Mesenchymal stem cell (in vitro differentiated cells and primary cell): ENCODE measurements at regions not wholly inside any gene's neighbourhood (a gene's known extent, or its start where the extent isn't known, plus 50 kb on each side); places are given as distances from the start of the nearest gene placed in this dataset.

Experiments
- DNase-seq: peaks from one replicate; pipeline ENCODE4 v3.0.0-alpha.2; 2013
- H2AFZ ChIP-seq: one replicate; pipeline ENCODE4 v1.6.1; 2013; ENCODE audit warnings: low read depth, mild to moderate bottlenecking, control low read depth, inconsistent platforms, low read length, moderate library complexity
- H2AK5ac ChIP-seq: 2 replicates; pipeline ENCODE4 v1.6.1; 2013; ENCODE audit warnings: low read length, moderate library complexity, mild to moderate bottlenecking, inconsistent platforms; ENCODE audit not compliant: severe bottlenecking
- H2BK120ac ChIP-seq: one replicate; pipeline ENCODE4 v1.6.1; 2013; ENCODE audit warnings: low read depth, mild to moderate bottlenecking, inconsistent platforms, low read length, moderate library complexity
- H2BK12ac ChIP-seq, 2 experiments: one replicate each; pipeline ENCODE4 v1.6.1; 2013; ENCODE audit warnings: inconsistent platforms in 2 of 2, low read length in 2 of 2, mild to moderate bottlenecking in 2 of 2, moderate library complexity in 2 of 2, control low read depth in 1 of 2
- H2BK15ac ChIP-seq: one replicate; pipeline ENCODE4 v1.6.1; 2013; ENCODE audit warnings: mild to moderate bottlenecking, low read depth, inconsistent platforms; ENCODE audit not compliant: poor library complexity, severe bottlenecking
- H2BK5ac ChIP-seq: 2 replicates; pipeline ENCODE4 v1.6.1; 2013; ENCODE audit warnings: low read depth, mild to moderate bottlenecking, low read length, control low read depth, inconsistent platforms; ENCODE audit not compliant: poor library complexity, severe bottlenecking
- H3K14ac ChIP-seq, 2 experiments: one replicate each; pipeline ENCODE4 v1.6.1; 2013; ENCODE audit warnings: inconsistent platforms in 2 of 2, low read length in 2 of 2, control low read depth in 1 of 2, mild to moderate bottlenecking in 1 of 2, moderate library complexity in 1 of 2
- H3K18ac ChIP-seq, 2 experiments: one replicate each; pipeline ENCODE4 v1.6.1; 2013; ENCODE audit warnings: inconsistent platforms in 2 of 2, low read length in 2 of 2, control low read depth in 1 of 2, low read depth in 1 of 2, mild to moderate bottlenecking in 1 of 2
- H3K23ac ChIP-seq, 2 experiments: one replicate each; pipeline ENCODE4 v1.6.1; 2013; ENCODE audit warnings: inconsistent platforms in 2 of 2, low read length in 2 of 2, mild to moderate bottlenecking in 2 of 2, moderate library complexity in 2 of 2, control low read depth in 1 of 2
- H3K27ac ChIP-seq: 2 replicates; pipeline ENCODE4 v1.5.1; 2013; ENCODE audit warnings: mild to moderate bottlenecking, moderate library complexity, low read length, control low read depth, inconsistent platforms; ENCODE audit not compliant: poor library complexity, severe bottlenecking
- H3K27me3 ChIP-seq, 2 experiments: 2 replicates each; pipeline versions ENCODE4 v1.6.1 to v1.7.0; 2013; ENCODE audit warnings: low read length in 2 of 2, mild to moderate bottlenecking in 2 of 2, moderate library complexity in 2 of 2, control low read depth in 1 of 2, inconsistent platforms in 1 of 2; ENCODE audit not compliant: control insufficient read depth in 1 of 2, insufficient read depth in 1 of 2
- H3K36me3 ChIP-seq, 2 experiments: 2 replicates each; pipeline versions ENCODE4 v1.6.1 to v1.7.0; 2013; ENCODE audit warnings: low read length in 2 of 2, control low read depth in 1 of 2, inconsistent platforms in 1 of 2, low read depth in 1 of 2, mild to moderate bottlenecking in 1 of 2; ENCODE audit not compliant: insufficient read depth in 2 of 2, control insufficient read depth in 1 of 2
- H3K4ac ChIP-seq, 2 experiments: one replicate each; pipeline ENCODE4 v1.6.1; 2013; ENCODE audit warnings: inconsistent platforms in 2 of 2, low read length in 2 of 2, mild to moderate bottlenecking in 2 of 2, moderate library complexity in 2 of 2, control low read depth in 1 of 2, low read depth in 1 of 2
- H3K4me1 ChIP-seq: 2 replicates; pipeline ENCODE4 v1.6.1; 2013; ENCODE audit warnings: low read depth, low read length, control low read depth; ENCODE audit not compliant: control insufficient read depth, insufficient read depth
- H3K4me2 ChIP-seq: 2 replicates; pipeline ENCODE4 v1.6.1; 2013; ENCODE audit warnings: low read length, mild to moderate bottlenecking, inconsistent platforms; ENCODE audit not compliant: poor library complexity, severe bottlenecking
- H3K4me3 ChIP-seq, 2 experiments: 2 replicates each; pipeline versions ENCODE4 v1.5.1 to v1.7.0; 2013; ENCODE audit warnings: low read length in 2 of 2, mild to moderate bottlenecking in 2 of 2, control low read depth in 1 of 2, low read depth in 1 of 2; ENCODE audit not compliant: insufficient read depth in 1 of 2
- H3K79me1 ChIP-seq: replicated peaks from 2 replicates; pipeline ENCODE4 v1.6.1; 2013; ENCODE audit warnings: mild to moderate bottlenecking, control low read depth, low read length, inconsistent platforms; ENCODE audit not compliant: poor library complexity, severe bottlenecking
- H3K9ac ChIP-seq: 2 replicates; pipeline ENCODE4 v1.7.0; 2013; ENCODE audit warnings: mild to moderate bottlenecking, low read length, moderate library complexity
- H3K9me3 ChIP-seq: 2 replicates; pipeline ENCODE4 v1.7.0; 2013; ENCODE audit warnings: mild to moderate bottlenecking, low read length; ENCODE audit not compliant: control insufficient read depth
- H4K8ac ChIP-seq: one replicate; pipeline ENCODE4 v1.6.1; 2013; ENCODE audit warnings: inconsistent platforms, mild to moderate bottlenecking, low read length, moderate library complexity
- H4K91ac ChIP-seq: one replicate; pipeline ENCODE4 v1.6.1; 2013; ENCODE audit warnings: mild to moderate bottlenecking, low read length, inconsistent platforms
- WGBS: methylation state at CpG from one replicate; pipeline ENCODE4 v1.1.7; 2013; ENCODE audit warnings: mixed read lengths; 5-methylcytosine and 5-hydroxymethylcytosine counted together

DNA sequence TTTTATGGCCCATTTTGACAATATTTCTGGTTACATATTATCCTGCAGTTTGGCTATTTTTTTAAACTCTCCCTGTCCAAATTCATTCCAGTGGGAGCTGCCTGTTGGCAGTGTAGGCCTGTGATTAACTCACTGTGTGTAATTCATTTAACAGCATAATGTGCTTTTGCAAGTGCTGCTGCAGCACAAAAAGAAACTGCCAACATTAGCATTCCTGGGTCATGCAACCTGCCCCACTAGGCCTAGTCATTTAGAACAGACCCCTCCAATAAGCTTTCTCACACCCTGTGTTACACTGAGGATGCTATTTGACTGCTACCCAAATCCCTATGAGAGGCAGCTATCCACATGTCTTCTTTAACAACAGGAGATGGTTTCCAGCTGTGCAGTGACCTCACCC, 251.2 kb upstream of the UBE2E2 start:
- Histone ChIP-seq H2AFZ (no peak overlapping the region), H4K91ac (no peak overlapping the region), H2BK15ac (no peak overlapping the region), H3K4me3 (no peak overlapping the region), H4K8ac (no peak overlapping the region), H3K23ac (no peak overlapping the region), H3K4ac (no peak overlapping the region), H3K4me1 (no peaks in the 10 kb centered on the region), H3K18ac (no peak overlapping the region), H2BK5ac (no peak overlapping the region), H3K9ac (peak overlapping the region; percentile 46), H3K14ac (no peak overlapping the region), H2AK5ac (no peak overlapping the region), H3K27me3 (no peaks in the 10 kb centered on the region), H3K4me2 (no peak overlapping the region), H3K9me3 (no peaks in the 10 kb centered on the region), H2BK120ac (no peak overlapping the region), H3K27ac (no peak overlapping the region), H2BK12ac (no peak overlapping the region), H3K79me1 (no peaks in the 10 kb centered on the region), H3K36me3 (no peaks in the 10 kb centered on the region)
- DNase-seq = no peak

DNA sequence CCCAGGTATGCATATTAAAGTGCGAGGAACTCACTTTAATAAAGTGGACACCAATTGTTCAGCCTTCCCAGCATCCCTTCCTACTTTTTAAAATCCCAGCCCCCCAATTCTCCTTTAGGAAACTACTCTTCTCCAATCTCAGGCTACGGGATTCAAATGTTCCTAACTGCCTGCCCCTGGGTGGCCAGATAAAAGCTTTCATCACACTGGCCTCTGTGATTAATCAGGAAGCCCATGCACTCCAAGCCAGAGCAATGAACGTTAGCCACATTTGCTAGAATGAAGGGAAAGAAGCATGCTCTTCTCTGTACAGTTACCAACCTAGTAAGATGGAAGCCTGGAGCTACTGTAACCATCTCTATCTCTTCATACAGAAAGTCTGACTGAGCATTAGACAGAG, 250.3 kb upstream of the UBE2E2 start:
- Histone ChIP-seq H4K8ac (no peak overlapping the region), H3K79me1 (no peaks in the 10 kb centered on the region), H3K4me1 (no peaks in the 10 kb centered on the region), H2BK5ac (no peak overlapping the region), H3K9me3 (no peaks in the 10 kb centered on the region), H2AK5ac (no peak overlapping the region), H2BK120ac (no peak overlapping the region), H3K9ac (no peak overlapping the region), H3K27me3 (no peaks in the 10 kb centered on the region), H4K91ac (no peak overlapping the region), H3K4ac (no peak overlapping the region), H2AFZ (no peak overlapping the region), H2BK15ac (no peak overlapping the region), H3K4me2 (no peak overlapping the region), H3K23ac (no peak overlapping the region), H3K4me3 (no peak overlapping the region), H3K14ac (no peak overlapping the region), H2BK12ac (no peak overlapping the region), H3K18ac (no peak overlapping the region), H3K36me3 (no peaks in the 10 kb centered on the region), H3K27ac (no peak overlapping the region)
- WGBS = 78% methylated on average over 3 of the region's 3 CpGs
- DNase-seq = no peak

GRCh38 chr3:22959593-22959992, 243.5 kb upstream of the UBE2E2 start:
- no peaks in the 10 kb centered on the region for H3K36me3 ChIP-seq

DNA sequence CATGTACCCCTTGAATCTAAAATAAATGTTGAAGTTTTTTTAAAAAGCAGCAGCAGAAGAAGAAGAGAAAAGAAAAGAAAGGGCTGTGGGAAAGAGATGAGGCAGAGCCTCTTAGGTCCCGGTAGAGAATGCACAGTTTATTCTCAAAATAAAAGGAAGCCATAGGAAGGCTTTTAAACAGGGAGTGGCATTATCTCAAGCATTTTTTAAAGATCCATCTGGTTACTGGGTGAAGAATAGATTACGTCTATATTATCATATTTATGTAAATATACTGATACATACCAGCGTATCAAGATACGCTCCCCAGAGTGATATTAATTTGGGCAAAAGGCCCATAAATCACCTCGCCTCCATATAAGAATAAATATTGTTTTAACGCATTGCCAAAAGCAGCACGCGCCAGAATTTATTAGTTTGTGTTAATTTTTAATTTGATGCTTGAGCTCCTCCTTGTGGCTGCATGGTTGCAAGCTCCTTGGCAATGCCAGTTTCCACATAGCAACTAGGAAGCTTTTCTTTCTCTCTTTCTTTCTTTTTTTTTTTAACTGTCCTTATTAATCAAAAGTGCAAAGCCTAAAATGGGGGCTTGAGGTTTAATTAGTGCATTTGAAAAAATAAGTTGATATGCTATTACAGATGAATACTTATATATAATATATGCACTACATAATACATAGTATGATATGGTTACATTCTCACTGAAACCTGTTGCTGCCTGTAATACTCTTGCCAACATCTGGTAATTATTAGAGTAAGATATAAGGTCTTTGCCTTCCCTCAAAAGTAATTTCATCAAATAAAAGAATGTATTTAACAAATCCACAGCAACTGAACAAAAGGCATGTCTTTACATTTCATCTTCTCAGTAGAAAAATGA, 242.8 kb upstream of the UBE2E2 start:
- H2BK5ac ChIP-seq = no peak overlapping the region
- H3K9ac ChIP-seq = no peak overlapping the region
- H3K27ac ChIP-seq = no peak overlapping the region
- H3K36me3 ChIP-seq = no peaks in the 10 kb centered on the region
- H3K14ac ChIP-seq = no peak overlapping the region
- H3K4ac ChIP-seq = no peak overlapping the region
- peak overlapping the region; percentile 7 for H3K4me2 ChIP-seq
- H3K4me3 ChIP-seq = no peak overlapping the region
- 9% methylated on average over 3 of the region's 8 CpGs for WGBS
- DNase-seq = peak; percentile 42
- H3K23ac ChIP-seq = no peak overlapping the region
- H2BK120ac ChIP-seq = no peak overlapping the region
- no peak overlapping the region for H3K18ac ChIP-seq
- no peaks in the 10 kb centered on the region for H3K4me1 ChIP-seq
- no peaks in the 10 kb centered on the region for H3K27me3 ChIP-seq
- no peaks in the 10 kb centered on the region for H3K79me1 ChIP-seq
- no peak overlapping the region for H2BK12ac ChIP-seq
- H2BK15ac ChIP-seq = no peak overlapping the region
- no peaks in the 10 kb centered on the region for H3K9me3 ChIP-seq
- no peak overlapping the region for H4K8ac ChIP-seq
- H2AK5ac ChIP-seq = no peak overlapping the region
- H4K91ac ChIP-seq = no peak overlapping the region
- no peak overlapping the region for H2AFZ ChIP-seq

More at GRCh38 chr3:22959593-22959992, 243.5 kb upstream of the UBE2E2 start:
- no peaks in the 10 kb centered on the region for H3K9me3 ChIP-seq
- H3K79me1 ChIP-seq = no peaks in the 10 kb centered on the region
- no peak overlapping the region for H2BK5ac ChIP-seq
- H3K4me3 ChIP-seq = no peak overlapping the region
- no peak overlapping the region for H3K27ac ChIP-seq
- no peak overlapping the region for H3K14ac ChIP-seq
- no peaks in the 10 kb centered on the region for H3K4me1 ChIP-seq
- no peak overlapping the region for H4K91ac ChIP-seq
- no peak overlapping the region for H2AK5ac ChIP-seq
- H2BK15ac ChIP-seq = no peak overlapping the region
- H3K4ac ChIP-seq = no peak overlapping the region
- H2AFZ ChIP-seq = no peak overlapping the region
- no peak overlapping the region for H3K23ac ChIP-seq
- no peak for DNase-seq
- H3K27me3 ChIP-seq = no peaks in the 10 kb centered on the region
- no peak overlapping the region for H2BK12ac ChIP-seq
- H2BK120ac ChIP-seq = no peak overlapping the region
- H3K4me2 ChIP-seq = no peak overlapping the region
- H3K9ac ChIP-seq = no peak overlapping the region
- no peak overlapping the region for H4K8ac ChIP-seq
- H3K18ac ChIP-seq = no peak overlapping the region
- WGBS = 73% methylated on average over 3 of the region's 3 CpGs
